Amniotic epithelial cell (primary cell): ENCODE measurements at regions not wholly inside any gene's neighbourhood (a gene's known extent, or its start where the extent isn't known, plus 50 kb on each side); places are given as distances from the start of the nearest gene placed in this dataset.
"Not testable (repeated sequence)": the region's sequence is repeated elsewhere in the genome, so short reads cannot be mapped to it uniquely, and the experiment has no call there.

Experiments used
- DNase-seq: peaks from one replicate; pipeline ENCODE4 v3.0.0-alpha.2; 2010; ENCODE audit warnings: low read depth

DNA sequence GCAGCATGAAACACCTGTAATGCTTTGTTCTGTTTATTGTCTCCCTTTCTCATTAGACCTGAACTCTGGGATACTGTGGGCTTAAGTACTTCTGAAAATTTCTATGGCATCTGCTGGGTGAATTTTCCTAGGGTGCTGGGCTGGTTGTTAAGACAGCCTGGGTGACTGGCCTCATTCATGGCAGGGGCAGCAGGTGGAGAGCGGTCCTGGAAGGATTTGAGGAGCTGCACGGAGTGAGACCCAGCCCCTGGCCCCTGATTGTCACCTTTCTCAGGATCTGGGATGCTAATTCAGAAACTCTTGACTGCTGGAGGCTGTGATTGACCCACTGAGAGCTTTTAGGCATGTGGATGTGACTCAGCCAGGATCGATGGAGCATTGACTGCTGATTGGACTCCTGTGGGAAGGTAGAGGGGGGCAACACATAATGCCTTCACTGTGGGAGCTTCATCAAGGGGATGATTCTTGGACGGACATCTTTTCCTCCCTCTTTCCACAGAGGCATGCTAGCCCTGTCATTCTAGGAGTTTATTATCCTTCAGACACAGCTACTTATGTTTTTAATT is 252.0 kb downstream of the GOLGA6L6 start:
- DNase-seq, result not testable (repeated sequence)

DNA sequence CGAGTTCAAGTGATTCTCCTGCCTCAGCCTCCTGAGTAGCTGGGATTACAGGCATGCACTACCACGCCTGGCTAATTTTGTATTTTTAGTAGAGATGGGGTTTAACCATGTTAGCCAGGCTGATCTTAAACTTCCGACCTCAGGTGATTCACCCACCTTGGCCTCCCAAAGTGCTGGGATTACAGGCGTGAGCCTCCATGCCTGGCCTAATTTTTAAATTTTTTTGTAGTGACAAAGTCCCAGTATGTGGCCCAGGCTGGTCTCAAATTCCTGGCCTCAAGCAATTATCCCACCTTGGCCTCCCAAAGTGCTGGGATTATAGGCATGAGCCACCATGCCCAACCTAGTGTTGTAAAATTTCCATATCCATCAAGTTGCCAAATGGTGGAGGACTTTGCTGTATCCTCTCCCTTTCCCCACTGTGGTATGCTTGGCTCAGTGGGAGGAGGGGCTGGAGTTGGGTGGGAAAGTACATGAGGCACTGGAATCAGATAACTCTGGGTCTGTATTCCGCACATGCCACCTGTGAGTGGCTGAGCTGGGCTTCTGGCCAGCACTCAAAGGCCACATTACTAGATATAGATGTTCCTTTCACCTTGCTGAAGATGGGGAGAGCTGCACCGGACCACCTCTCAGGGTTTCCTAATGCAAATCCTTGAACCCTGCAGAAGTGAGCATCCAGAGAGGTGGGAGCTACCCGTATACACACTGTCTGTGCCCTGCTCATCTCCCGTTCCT is 252.6 kb downstream of the GOLGA6L6 start:
- not testable (repeated sequence) for DNase-seq

DNA sequence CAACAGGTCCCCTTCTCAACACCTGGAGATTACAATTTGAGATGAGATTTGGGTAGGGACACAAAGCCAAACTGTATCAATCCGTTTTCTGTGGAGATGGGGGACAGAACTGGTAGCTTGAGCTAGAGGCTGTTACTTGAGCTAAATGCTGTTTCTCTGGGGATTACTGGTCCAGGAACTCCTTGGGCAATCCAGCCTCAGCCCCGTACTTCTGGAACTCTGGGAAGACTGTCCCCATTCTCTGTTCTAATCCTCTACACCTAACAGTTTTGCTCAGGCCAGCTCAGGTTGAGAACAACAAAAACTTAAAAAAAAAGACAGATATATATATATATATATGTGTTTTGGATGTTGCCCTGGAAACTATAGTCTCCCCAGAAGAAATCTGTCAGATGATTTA is 255.0 kb downstream of the GOLGA6L6 start:
- DNase-seq, result not testable (repeated sequence)

GRCh38 chr15:20285696-20286300 is 255.8 kb downstream of the GOLGA6L6 start:
- not testable (repeated sequence) for DNase-seq

GRCh38 chr15:20284891-20285535 is 256.6 kb downstream of the GOLGA6L6 start:
- not testable (repeated sequence) for DNase-seq

DNA sequence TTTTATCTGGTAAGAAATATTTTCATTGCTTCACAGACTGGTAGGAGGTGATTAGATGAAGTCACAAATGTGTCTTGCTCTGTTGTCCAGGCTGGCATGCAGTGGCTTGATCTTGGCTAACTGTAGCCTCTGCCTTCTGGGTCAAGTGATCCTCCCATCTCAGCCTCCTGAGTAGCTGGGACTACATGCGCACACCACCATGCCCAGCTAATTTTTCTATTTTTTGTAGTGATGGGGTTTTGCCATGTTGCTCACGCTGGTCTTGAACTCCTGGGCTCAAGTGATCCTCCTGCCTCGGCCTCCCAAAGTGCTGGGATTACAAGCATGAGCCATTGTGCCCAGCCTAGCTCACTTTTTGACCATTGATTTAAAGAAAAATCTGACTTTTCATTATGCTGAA is 257.9 kb downstream of the GOLGA6L6 start:
- DNase-seq, result not testable (repeated sequence)

DNA sequence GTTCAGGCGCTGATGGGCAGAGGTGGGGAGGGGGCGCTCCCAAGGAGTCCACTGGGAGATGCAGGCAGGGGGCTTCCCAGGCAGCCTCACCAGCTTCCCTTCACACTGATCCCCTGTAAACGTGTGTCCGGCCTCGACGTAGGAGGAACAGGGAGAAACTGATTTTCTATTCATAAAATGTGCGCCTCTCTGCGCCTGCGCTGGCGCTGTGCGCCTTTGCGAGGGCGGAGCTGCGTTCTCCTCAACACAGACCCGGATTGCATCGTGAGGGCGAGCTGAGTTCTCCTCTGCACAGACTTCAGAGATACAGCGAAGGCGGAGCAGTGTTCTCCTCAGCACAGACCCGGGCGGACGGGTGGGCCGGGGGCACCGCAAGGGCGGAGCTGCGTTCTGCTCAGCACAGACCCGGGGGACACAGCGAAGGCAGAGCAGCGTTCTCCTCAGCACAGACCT is 259.1 kb downstream of the GOLGA6L6 start:
- DNase-seq, result not testable (repeated sequence)

DNA sequence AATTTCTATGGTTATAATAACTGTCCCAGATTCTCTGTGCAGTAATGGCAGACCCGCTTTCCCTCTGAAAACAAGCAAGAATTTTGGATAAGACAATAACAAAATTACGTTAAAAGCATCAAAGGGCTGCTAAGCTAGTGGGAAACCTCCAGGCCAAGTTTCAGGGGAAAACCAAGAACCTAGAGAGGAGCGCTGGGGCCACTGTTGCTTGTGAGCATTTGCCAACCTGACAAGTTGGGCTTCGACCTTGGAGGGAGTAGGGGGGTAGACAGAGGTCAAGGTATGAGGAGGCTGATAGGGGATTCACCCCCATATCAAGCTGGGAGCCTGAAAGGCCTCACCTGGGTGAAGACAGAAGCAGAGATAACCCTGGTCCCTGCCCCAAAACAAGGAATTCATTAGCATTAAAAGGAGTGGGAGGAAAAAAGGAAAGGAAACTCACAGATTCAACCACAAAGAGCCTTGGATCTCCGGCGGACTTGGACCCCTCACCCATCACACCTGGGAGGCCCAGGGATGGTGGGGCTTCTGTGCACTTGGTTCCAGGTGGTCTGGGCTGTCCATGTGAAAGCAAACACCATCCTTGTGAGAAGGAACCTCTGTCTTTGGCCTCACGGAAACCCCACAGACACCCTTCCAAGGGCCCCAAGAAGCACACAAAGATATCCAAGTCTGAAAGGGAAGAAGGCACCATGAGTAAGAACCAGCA is 259.9 kb downstream of the GOLGA6L6 start:
- not testable (repeated sequence) for DNase-seq

GRCh38 chr15:20280933-20281463 is 260.6 kb downstream of the GOLGA6L6 start:
- no peak for DNase-seq

GRCh38 chr15:20280141-20280932 is 261.3 kb downstream of the GOLGA6L6 start:
- DNase-seq, result not testable (repeated sequence)

DNA sequence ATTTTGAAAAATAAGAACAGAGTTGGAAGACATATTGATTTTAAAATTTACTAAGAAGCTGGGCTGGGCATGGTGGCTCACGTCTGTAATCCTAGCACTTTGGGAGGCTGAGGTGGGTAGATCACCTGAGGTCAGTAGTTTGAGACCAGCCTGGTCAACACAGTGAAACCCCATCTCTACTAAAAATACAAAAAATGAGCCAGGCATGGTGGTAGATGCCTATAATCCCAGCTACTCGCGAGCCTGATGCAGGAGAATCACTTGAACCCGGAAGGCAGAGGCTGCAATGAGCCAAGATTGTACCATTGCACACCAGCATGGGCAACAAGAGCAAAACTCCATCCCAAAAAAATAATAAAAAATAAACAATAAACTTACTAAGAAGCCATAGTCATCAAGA is 262.5 kb downstream of the GOLGA6L6 start:
- DNase-seq, result not testable (repeated sequence)

DNA sequence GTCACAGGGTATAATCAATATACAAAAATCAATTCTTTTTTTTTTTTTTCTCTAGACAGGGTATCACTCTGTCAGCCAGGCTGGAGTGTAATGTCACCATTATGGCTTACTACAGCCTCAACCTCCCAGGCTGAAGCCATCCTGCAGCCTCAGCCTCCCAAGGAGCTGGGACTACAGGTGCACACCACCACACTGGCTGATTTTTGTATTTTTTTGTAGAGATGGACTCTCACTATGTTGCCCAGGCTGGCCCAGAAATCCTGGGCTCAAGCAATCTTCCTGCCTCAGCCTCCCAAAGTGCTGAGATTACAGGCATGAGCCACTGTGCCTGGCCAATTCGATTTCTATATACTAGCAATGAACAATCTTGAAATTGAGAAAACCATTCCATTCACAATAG is 263.2 kb downstream of the GOLGA6L6 start:
- not testable (repeated sequence) for DNase-seq

GRCh38 chr15:20277451-20277850 is 264.1 kb downstream of the GOLGA6L6 start:
- not testable (repeated sequence) for DNase-seq

- DNase-seq, result not testable (repeated sequence)
Measured at GRCh38 chr15:20276312-20277114, 265.1 kb downstream of the GOLGA6L6 start.

DNA sequence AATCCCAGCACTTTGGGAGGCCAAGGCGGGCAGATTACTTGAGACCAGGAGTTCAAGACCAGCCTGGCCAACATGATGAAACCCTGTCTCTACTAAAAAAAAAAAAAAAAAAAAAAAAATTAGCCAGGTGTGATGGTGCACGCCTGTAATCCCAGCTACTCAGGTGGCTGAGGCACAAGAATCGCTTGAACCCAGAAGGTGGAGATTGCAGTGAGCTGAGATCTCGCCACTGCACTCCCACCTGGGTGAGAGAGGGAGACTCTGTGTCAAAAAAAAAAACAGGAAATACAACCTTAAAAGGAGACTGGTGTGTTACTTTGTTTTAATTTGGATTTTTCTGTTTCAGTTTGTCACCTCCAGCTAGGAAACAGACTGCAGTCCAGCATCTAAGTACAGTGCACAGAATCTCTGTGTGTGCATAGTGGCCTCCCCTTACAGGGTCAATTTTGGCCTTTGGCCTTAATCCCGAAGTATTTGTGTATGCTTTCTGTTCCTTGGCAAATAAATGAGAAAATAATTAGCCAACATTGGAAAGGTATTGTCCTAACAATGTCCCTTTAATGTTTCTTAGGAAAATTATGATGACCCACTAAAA is 266.1 kb downstream of the GOLGA6L6 start:
- DNase-seq, result not testable (repeated sequence)

- DNase-seq, result no peak
Measured at GRCh38 chr15:20272422-20273184, 269.0 kb downstream of the GOLGA6L6 start.

- DNase-seq, result no peak
Measured at GRCh38 chr15:20271647-20272046, 270.0 kb downstream of the GOLGA6L6 start.

DNA sequence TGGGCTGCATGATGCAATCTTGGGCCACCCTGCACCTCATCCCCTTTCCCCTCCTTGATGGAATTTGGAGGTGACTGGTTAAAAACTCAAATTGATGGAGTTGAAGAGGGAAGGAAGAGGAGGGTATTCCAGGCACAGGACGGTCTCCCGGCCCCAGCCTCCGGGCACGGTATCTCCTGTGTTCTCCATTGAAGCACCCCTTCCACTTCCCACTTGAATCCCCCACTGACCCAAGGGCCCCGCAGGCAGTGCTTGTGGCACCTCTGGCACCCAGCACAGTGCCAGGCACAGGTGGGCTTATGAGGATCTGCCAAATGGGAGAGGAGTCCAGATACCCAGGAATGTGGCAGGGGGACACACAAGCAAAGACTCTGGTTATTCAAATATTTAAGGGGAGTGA is 271.6 kb downstream of the GOLGA6L6 start:
- DNase-seq, result not testable (repeated sequence)

- DNase-seq, result not testable (repeated sequence)
Measured at GRCh38 chr15:20267996-20268395, 273.6 kb downstream of the GOLGA6L6 start.
